ENCODE measurements at regions not wholly inside any gene's neighbourhood (a gene's known extent, or its start where the extent isn't known, plus 50 kb on each side); places are given as distances from the start of the nearest gene placed in this dataset.
"Not testable (repeated sequence)": the region's sequence is repeated elsewhere in the genome, so short reads cannot be mapped to it uniquely, and the experiment has no call there.

- DNase-seq = no peak
Observed at GRCh38 chr10:8128511-8128910, 74.0 kb downstream of the GATA3 start.

GRCh38 chr10:8129438-8129837 lies 75.0 kb downstream of the GATA3 start:
- no peak for DNase-seq

- DNase-seq = no peak
Observed at GRCh38 chr10:8130973-8131911, 76.8 kb downstream of the GATA3 start.

- no peak for DNase-seq
Observed at GRCh38 chr10:8133146-8133545, 78.7 kb downstream of the GATA3 start.

GRCh38 chr10:8136736-8137135 lies 82.2 kb downstream of the GATA3 start:
- DNase-seq = no peak

GRCh38 chr10:8137272-8137681 lies 82.8 kb downstream of the GATA3 start:
- DNase-seq = no peak

- DNase-seq = no peak
Observed at GRCh38 chr10:8137726-8138125, 83.2 kb downstream of the GATA3 start.

GRCh38 chr10:8138471-8138870 lies 84.0 kb downstream of the GATA3 start:
- DNase-seq = no peak

- no peak for DNase-seq
Observed at GRCh38 chr10:8144496-8144895, 90.0 kb downstream of the GATA3 start.

- DNase-seq = no peak
Observed at GRCh38 chr10:8146650-8147049, 92.2 kb downstream of the GATA3 start.

GRCh38 chr10:8149991-8150390 lies 95.5 kb downstream of the GATA3 start:
- DNase-seq = no peak

- no peak for DNase-seq
Observed at GRCh38 chr10:8150401-8150905, 96.0 kb downstream of the GATA3 start.

GRCh38 chr10:8151086-8151485 lies 96.6 kb downstream of the GATA3 start:
- no peak for DNase-seq

- DNase-seq = no peak
Observed at GRCh38 chr10:8156918-8157317, 102.4 kb downstream of the GATA3 start.

GRCh38 chr10:8158193-8159071 lies 103.9 kb downstream of the GATA3 start:
- no peak for DNase-seq

GRCh38 chr10:8159341-8160165 lies 105.1 kb downstream of the GATA3 start:
- no peak for DNase-seq

- DNase-seq = no peak
Observed at GRCh38 chr10:8163824-8164223, 109.3 kb downstream of the GATA3 start.

GRCh38 chr10:8164640-8165039 lies 110.2 kb downstream of the GATA3 start:
- not testable (repeated sequence) for DNase-seq

- DNase-seq = no peak
Observed at GRCh38 chr10:8168836-8169235, 114.3 kb downstream of the GATA3 start.

GRCh38 chr10:8171008-8171407 lies 116.5 kb downstream of the GATA3 start:
- DNase-seq = no peak

GRCh38 chr10:8172604-8173003 lies 118.1 kb downstream of the GATA3 start:
- no peak for DNase-seq

- DNase-seq = no peak
Observed at GRCh38 chr10:8173243-8173865, 118.9 kb downstream of the GATA3 start.

Measured in NCI-H526 (cell line).